ENCODE measurements at regions not wholly inside any gene's neighbourhood (a gene's known extent, or its start where the extent isn't known, plus 50 kb on each side); places are given as distances from the start of the nearest gene placed in this dataset.

DNA sequence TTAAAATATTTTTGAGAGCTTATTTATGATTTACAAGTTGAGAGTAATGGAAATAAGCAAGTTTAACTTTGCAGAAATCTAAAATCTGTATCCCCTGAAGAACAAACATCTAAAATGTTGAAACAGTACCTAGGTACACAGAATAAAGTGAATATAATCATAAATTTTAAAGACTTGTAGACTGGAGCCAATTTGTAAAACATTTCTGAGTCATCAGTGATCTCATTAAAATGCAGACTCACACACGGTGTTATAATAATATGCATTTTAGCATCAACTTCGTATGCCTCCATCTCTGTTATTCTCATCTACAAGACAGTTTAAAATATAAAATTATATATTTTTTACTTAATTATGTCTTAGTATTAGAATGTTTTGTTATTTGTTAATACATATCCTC lies 399.5 kb upstream of the GOLIM4 start:
- TF ChIP-seq YY1 (IDR thresholded peaks at IDR 0.05; ENCODE audit: extremely low read depth, insufficient replicate concordance, low read depth, low read length), result no peak
- TF ChIP-seq POLR2AphosphoS5 (IDR thresholded peaks at IDR 0.05; ENCODE audit: low read depth, low read length), result no peak
- no peak for TF ChIP-seq SIN3A (IDR thresholded peaks at IDR 0.05; ENCODE audit: low read depth)
- no peak for TF ChIP-seq ELF1 (IDR thresholded peaks at IDR 0.05; ENCODE audit: borderline replicate concordance, low read depth)
- TF ChIP-seq, protein P1, sequence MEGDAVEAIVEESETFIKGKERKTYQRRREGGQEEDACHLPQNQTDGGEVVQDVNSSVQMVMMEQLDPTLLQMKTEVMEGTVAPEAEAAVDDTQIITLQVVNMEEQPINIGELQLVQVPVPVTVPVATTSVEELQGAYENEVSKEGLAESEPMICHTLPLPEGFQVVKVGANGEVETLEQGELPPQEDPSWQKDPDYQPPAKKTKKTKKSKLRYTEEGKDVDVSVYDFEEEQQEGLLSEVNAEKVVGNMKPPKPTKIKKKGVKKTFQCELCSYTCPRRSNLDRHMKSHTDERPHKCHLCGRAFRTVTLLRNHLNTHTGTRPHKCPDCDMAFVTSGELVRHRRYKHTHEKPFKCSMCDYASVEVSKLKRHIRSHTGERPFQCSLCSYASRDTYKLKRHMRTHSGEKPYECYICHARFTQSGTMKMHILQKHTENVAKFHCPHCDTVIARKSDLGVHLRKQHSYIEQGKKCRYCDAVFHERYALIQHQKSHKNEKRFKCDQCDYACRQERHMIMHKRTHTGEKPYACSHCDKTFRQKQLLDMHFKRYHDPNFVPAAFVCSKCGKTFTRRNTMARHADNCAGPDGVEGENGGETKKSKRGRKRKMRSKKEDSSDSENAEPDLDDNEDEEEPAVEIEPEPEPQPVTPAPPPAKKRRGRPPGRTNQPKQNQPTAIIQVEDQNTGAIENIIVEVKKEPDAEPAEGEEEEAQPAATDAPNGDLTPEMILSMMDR (IDR thresholded peaks at IDR 0.05 in 2 of 3, conservative IDR thresholded peaks at IDR 0.05 in 1 of 3; ENCODE audit: borderline replicate concordance in 1 of 3, insufficient read depth in 1 of 3, low read depth in 2 of 3, low read length in 2 of 3), result no peak
